ENCODE measurements at regions not wholly inside any gene's neighbourhood (a gene's known extent, or its start where the extent isn't known, plus 50 kb on each side); places are given as distances from the start of the nearest gene placed in this dataset.

DNA sequence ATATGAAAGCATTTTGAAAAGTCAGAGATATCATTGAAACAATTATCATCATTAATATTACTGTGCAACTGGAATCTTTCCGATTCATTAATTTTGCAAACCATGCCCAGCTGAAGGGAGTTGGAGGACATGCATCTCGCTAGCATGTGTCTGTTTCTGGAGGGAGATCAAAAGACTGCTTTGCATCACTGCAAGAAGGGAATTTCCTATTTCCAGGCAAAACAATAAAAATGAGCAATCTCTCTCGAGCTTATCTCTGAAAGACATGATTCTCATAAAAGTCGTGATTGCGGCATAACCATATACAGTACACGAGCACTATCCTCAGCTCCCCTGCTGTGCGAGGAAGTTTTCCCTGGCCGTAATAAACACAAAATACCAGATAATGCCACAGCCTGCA is 607.6 kb upstream of the DPP6 start:
- intact Hi-C loops (cut with DNase I; ENCODE audit: low total_unique reads): no loop called here
- Histone ChIP-seq H3K36me3 (no peaks in the 10 kb centered on the region), H3K4me3 (no peak overlapping the region), H3K4me1 (no peaks in the 10 kb centered on the region), H3K27me3 (no peaks in the 10 kb centered on the region), H3K27ac (no peak overlapping the region), H3K9me3 (no peaks in the 10 kb centered on the region)
- DNase-seq (ENCODE audit: low spot score in 2 of 2): no peak
- TF ChIP-seq POLR2AphosphoS5 (IDR thresholded peaks at IDR 0.05) (no peak), CTCF (IDR thresholded peaks at IDR 0.05) (no peak), POLR2A (IDR thresholded peaks at IDR 0.05) (no peak)

GRCh38 chr7:153445641-153446040 is 606.6 kb upstream of the DPP6 start:
- TF ChIP-seq POLR2A (IDR thresholded peaks at IDR 0.05): no peak
- no peak for TF ChIP-seq CTCF (IDR thresholded peaks at IDR 0.05)
- no peak for TF ChIP-seq POLR2AphosphoS5 (IDR thresholded peaks at IDR 0.05)
- Histone ChIP-seq H3K4me3 (no peak overlapping the region), H3K9me3 (no peaks in the 10 kb centered on the region), H3K4me1 (no peaks in the 10 kb centered on the region), H3K27ac (no peak overlapping the region), H3K27me3 (no peaks in the 10 kb centered on the region), H3K36me3 (no peaks in the 10 kb centered on the region)
- DNase-seq (ENCODE audit: low spot score in 2 of 2): no peak
- intact Hi-C loops (cut with DNase I; ENCODE audit: low total_unique reads): no loop called here

DNA sequence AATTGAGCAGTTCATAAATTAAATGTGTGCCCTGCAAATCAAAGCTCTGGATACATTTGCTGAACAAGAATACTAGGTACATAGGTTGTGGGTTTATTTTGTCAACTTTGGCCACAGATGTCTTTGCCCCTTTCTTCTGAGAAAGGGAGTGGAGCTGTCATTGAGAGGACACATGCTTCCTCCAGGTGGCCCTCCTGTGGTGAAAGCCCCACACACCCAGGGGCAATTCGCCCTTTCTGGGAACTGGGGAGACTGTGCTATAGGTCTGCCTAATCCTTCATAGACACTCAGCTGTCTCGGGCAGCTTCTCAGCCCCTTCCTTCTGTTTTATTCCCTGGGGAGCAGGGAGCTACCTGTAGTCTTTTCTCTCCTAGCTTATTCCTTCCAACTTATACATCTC is 605.7 kb upstream of the DPP6 start:
- no peaks in the 10 kb centered on the region for H3K36me3 ChIP-seq
- intact Hi-C loops (cut with DNase I; ENCODE audit: low total_unique reads): no loop called here
- no peak overlapping the region for H3K27ac ChIP-seq

DNA sequence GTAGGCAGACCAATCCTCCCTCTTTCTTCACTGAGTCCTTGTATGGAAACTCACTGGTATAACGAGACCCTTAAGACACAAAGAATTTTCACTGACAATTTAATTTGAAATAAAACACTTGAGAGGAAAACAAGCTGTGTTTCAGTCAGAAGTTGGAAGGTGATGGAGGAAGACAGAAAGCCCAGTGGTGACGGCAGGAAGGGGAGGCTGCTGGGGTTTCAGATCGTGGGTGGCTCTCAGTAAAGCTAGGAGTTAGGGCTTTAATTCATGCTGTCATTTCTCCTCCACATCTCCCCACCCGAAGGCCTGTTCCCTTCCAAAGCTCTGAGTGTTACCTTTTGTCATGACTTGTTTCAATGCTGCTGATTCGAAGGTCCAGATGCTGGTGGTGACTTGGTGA is 605.2 kb upstream of the DPP6 start:
- H3K4me1 ChIP-seq: no peaks in the 10 kb centered on the region
- no peak overlapping the region for H3K27ac ChIP-seq
- intact Hi-C loops (cut with DNase I; ENCODE audit: low total_unique reads): no loop called here
- DNase-seq (ENCODE audit: low spot score in 2 of 2): no peak
- TF ChIP-seq POLR2AphosphoS5 (IDR thresholded peaks at IDR 0.05): no peak
- TF ChIP-seq POLR2A (IDR thresholded peaks at IDR 0.05): no peak
- TF ChIP-seq CTCF (IDR thresholded peaks at IDR 0.05): no peak
- H3K4me3 ChIP-seq: no peak overlapping the region
- H3K27me3 ChIP-seq: no peaks in the 10 kb centered on the region
- no peaks in the 10 kb centered on the region for H3K9me3 ChIP-seq
- no peaks in the 10 kb centered on the region for H3K36me3 ChIP-seq

More for the DNA sequence above, 605.7 kb upstream of the DPP6 start:
- Histone ChIP-seq H3K9me3 (no peaks in the 10 kb centered on the region), H3K4me1 (no peaks in the 10 kb centered on the region), H3K27me3 (no peaks in the 10 kb centered on the region), H3K4me3 (no peak overlapping the region)
- no peak for DNase-seq (ENCODE audit: low spot score in 2 of 2)
- TF ChIP-seq CTCF (IDR thresholded peaks at IDR 0.05): no peak
- TF ChIP-seq POLR2AphosphoS5 (IDR thresholded peaks at IDR 0.05): no peak
- TF ChIP-seq POLR2A (IDR thresholded peaks at IDR 0.05): no peak

DNA sequence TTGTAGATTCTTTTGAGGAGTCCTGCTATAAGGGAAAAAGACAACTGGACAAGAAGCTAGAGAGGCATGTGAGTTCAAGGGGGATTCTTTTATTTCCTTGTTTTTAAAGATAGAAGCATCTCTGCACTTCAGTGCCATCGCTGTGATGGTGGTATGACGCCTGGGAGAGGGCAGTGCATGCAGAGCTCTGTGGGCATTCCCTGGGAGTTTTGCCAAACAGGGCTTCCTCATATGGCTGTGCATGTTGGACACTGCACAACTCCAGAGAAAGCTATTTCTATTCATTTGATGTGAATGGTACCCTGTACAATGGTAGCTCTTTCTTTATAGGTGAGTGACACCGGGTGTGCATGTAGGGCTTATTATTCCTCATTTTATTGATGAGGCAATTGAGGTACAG is 599.5 kb upstream of the DPP6 start:
- no peaks in the 10 kb centered on the region for H3K27me3 ChIP-seq
- no peaks in the 10 kb centered on the region for H3K9me3 ChIP-seq
- TF ChIP-seq POLR2A (IDR thresholded peaks at IDR 0.05): no peak
- no peaks in the 10 kb centered on the region for H3K36me3 ChIP-seq
- H3K27ac ChIP-seq: no peak overlapping the region
- H3K4me3 ChIP-seq: no peak overlapping the region
- no peak for DNase-seq (ENCODE audit: low spot score in 2 of 2)
- H3K4me1 ChIP-seq: no peaks in the 10 kb centered on the region
- intact Hi-C loops (cut with DNase I; ENCODE audit: low total_unique reads): no loop called here

DNA sequence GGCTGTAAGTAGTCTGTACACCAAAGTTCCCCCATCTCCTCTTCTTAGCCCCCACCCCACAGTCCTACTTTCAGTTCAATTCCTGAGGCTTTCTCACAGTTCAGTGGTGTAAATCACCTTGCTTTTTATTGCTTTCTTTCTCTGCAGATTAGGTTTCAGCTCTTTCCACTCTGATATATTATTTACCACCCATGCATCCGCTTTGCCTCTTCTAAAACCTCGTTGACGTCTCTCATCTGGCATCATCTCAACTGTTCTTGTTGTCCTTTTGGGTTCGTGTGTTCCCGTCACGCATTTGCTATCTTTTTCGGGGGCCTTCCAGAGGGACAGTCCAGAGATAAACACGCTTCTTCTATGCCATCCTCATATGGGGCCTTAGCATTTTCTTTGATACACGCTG is 597.9 kb upstream of the DPP6 start:
- H3K4me1 ChIP-seq: no peaks in the 10 kb centered on the region
- H3K4me3 ChIP-seq: no peak overlapping the region
- no peaks in the 10 kb centered on the region for H3K36me3 ChIP-seq
- no peak for TF ChIP-seq CTCF (IDR thresholded peaks at IDR 0.05)
- TF ChIP-seq POLR2A (IDR thresholded peaks at IDR 0.05): no peak
- no peak for TF ChIP-seq POLR2AphosphoS5 (IDR thresholded peaks at IDR 0.05)
- H3K27me3 ChIP-seq: no peaks in the 10 kb centered on the region
- intact Hi-C loops (cut with DNase I; ENCODE audit: low total_unique reads): no loop called here
- no peak for DNase-seq (ENCODE audit: low spot score in 2 of 2)
- H3K9me3 ChIP-seq: no peaks in the 10 kb centered on the region
- no peak overlapping the region for H3K27ac ChIP-seq
